ENCODE measurements at regions not wholly inside any gene's neighbourhood (a gene's known extent, or its start where the extent isn't known, plus 50 kb on each side); places are given as distances from the start of the nearest gene placed in this dataset.

GRCh38 chr6:122248001-122248669 lies 151.3 kb upstream of the HSF2 start:
- ChIA-PET CTCF (ENCODE audit: partially characterized antibody) (no interaction called here), POLR2A (ENCODE audit: partially characterized antibody) (no interaction called here)
- H3K27ac Mint-ChIP-seq, result no peak overlapping the region
- H3K4me1 ChIP-seq (ENCODE audit: insufficient read depth, low read length), result no peaks in the 10 kb centered on the region
- H3K9me3 Mint-ChIP-seq, result peaks cover 0 to 20% (median 6%) of the 10 kb centered on the region in 8 donors
- no peak overlapping the region for H3K27ac ChIP-seq (ENCODE audit: low read depth, low read length)
- DNase-seq, result peak in 1 of 5 donors; percentile 11
- H3K4me3 Mint-ChIP-seq, result no peak overlapping the region
- H3K36me3 ChIP-seq (ENCODE audit: insufficient read depth, low read length), result no peaks in the 10 kb centered on the region
- H3K36me3 Mint-ChIP-seq, result no peaks in the 10 kb centered on the region
- intact Hi-C loops (cut with micrococcal nuclease), result no loop called here
- no peaks in the 10 kb centered on the region for H3K27me3 ChIP-seq (ENCODE audit: insufficient read depth, low read length)
- H3K4me1 Mint-ChIP-seq, result no peaks in the 10 kb centered on the region
- no peaks in the 10 kb centered on the region for H3K27me3 Mint-ChIP-seq
- H3K4me3 ChIP-seq (ENCODE audit: low read length in 2 of 2), result no peak overlapping the region
- H3K9me3 ChIP-seq (ENCODE audit: control insufficient read depth in 1 of 2, low read length in 2 of 2), result no peaks in the 10 kb centered on the region

DNA sequence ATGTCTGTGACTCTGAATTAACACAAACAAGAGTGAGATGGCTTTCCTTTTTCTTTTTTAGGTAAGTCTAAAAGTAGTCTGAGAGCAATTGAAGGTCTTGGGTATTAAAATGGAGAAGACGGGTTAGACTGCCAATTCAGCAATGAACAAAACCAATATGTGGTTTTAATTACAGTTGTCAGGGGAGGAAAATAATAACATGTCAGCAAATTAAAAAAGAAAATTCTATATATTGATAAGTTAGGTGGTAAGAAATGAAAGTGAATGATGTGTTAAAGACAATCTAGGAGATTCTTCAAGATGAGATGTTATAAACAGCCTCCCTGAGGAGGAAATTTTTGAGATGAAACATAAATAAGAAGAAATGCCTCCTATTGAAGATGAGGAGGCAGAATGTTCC lies 150.6 kb upstream of the HSF2 start:
- Mint-ChIP-seq H3K9me3 (peaks cover 0 to 13% (median 1%) of the 10 kb centered on the region in 8 donors), H3K4me1 (no peaks in the 10 kb centered on the region), H3K27ac (no peak overlapping the region), H3K27me3 (no peaks in the 10 kb centered on the region), H3K4me3 (no peak overlapping the region), H3K36me3 (no peaks in the 10 kb centered on the region)
- Histone ChIP-seq H3K4me1 (ENCODE audit: insufficient read depth, low read length) (no peaks in the 10 kb centered on the region), H3K27me3 (ENCODE audit: insufficient read depth, low read length) (no peaks in the 10 kb centered on the region), H3K27ac (ENCODE audit: low read depth, low read length) (no peak overlapping the region), H3K36me3 (ENCODE audit: insufficient read depth, low read length) (no peaks in the 10 kb centered on the region), H3K4me3 (ENCODE audit: low read length in 2 of 2) (no peak overlapping the region), H3K9me3 (ENCODE audit: control insufficient read depth in 1 of 2, low read length in 2 of 2) (no peaks in the 10 kb centered on the region)
- DNase-seq, result no peak
- CTCF ChIA-PET (ENCODE audit: partially characterized antibody), result no interaction called here
- intact Hi-C loops (cut with micrococcal nuclease), result no loop called here
- POLR2A ChIA-PET (ENCODE audit: partially characterized antibody), result no interaction called here

DNA sequence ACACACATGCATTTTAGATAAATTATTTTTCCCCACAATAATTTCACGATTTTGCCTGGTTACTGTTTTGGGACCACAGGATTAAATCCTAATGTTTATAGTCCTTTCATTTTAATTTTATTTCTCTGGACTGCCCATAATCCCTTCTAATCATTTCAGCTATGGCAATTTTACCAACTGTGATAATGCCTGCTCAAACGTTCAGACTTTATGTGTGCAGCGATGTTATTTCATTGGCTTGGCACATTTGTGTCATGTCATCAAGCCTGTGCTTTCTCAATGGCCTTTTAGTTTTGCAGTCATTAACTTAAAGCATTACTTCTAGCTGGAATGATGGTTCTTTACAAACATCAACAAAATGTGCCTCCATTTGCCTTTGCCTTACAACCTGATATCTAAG lies 140.6 kb upstream of the HSF2 start:
- Histone ChIP-seq H3K4me3 (ENCODE audit: low read length in 2 of 2) (no peak overlapping the region), H3K27me3 (ENCODE audit: insufficient read depth, low read length) (no peaks in the 10 kb centered on the region), H3K36me3 (ENCODE audit: insufficient read depth, low read length) (no peaks in the 10 kb centered on the region), H3K4me1 (ENCODE audit: insufficient read depth, low read length) (no peaks in the 10 kb centered on the region), H3K27ac (ENCODE audit: low read depth, low read length) (no peak overlapping the region), H3K9me3 (ENCODE audit: control insufficient read depth in 1 of 2, low read length in 2 of 2) (no peaks in the 10 kb centered on the region)
- Mint-ChIP-seq H3K27ac (no peak overlapping the region), H3K4me3 (no peak overlapping the region), H3K36me3 (no peaks in the 10 kb centered on the region), H3K9me3 (no peaks in the 10 kb centered on the region), H3K27me3 (peaks cover 0 to 2% of the 10 kb centered on the region in 2 donors), H3K4me1 (no peaks in the 10 kb centered on the region)
- DNase-seq, result no peak
- ChIA-PET POLR2A (ENCODE audit: partially characterized antibody) (no interaction called here), CTCF (ENCODE audit: partially characterized antibody) (no interaction called here)
- intact Hi-C loops (cut with micrococcal nuclease), result no loop called here

GRCh38 chr6:122264557-122264956 lies 134.9 kb upstream of the HSF2 start:
- Histone ChIP-seq H3K4me3 (ENCODE audit: low read length in 2 of 2) (no peak overlapping the region), H3K27ac (ENCODE audit: low read depth, low read length) (no peak overlapping the region), H3K9me3 (ENCODE audit: control insufficient read depth in 1 of 2, low read length in 2 of 2) (no peaks in the 10 kb centered on the region), H3K36me3 (ENCODE audit: insufficient read depth, low read length) (no peaks in the 10 kb centered on the region), H3K27me3 (ENCODE audit: insufficient read depth, low read length) (no peaks in the 10 kb centered on the region), H3K4me1 (ENCODE audit: insufficient read depth, low read length) (no peaks in the 10 kb centered on the region)
- intact Hi-C loops (cut with micrococcal nuclease), result no loop called here
- Mint-ChIP-seq H3K27ac (no peak overlapping the region), H3K9me3 (peaks cover 0 to 9% (median 3%) of the 10 kb centered on the region in 8 donors), H3K4me1 (no peaks in the 10 kb centered on the region), H3K27me3 (peaks cover 0 to 2% of the 10 kb centered on the region in 2 donors), H3K4me3 (no peak overlapping the region), H3K36me3 (no peaks in the 10 kb centered on the region)
- DNase-seq, result no peak
- ChIA-PET CTCF (ENCODE audit: partially characterized antibody) (no interaction called here), POLR2A (ENCODE audit: partially characterized antibody) (no interaction called here)

DNA sequence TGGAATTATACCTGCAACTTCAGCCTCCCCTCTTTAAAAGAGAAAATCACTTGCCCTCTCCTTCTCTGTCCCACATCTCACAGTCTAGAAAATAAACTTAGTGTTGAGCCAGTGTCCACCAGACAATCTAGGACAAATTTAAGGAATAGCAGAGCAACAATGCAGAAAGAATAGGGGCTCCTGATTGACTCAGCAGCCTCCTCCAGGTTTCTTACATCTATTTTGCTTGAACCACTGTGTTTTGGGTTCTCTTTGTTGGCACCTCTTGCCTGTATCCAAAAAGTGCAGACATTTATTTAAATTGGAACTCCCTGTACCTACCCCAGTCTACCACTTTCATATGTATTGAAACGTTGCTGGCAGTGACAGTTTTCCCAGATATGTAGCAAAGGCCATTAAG lies 133.7 kb upstream of the HSF2 start:
- H3K4me3 ChIP-seq (ENCODE audit: low read length in 2 of 2), result no peak overlapping the region
- intact Hi-C loops (cut with micrococcal nuclease), result no loop called here
- no peak for DNase-seq
- no peaks in the 10 kb centered on the region for H3K4me1 ChIP-seq (ENCODE audit: insufficient read depth, low read length)
- CTCF ChIA-PET (ENCODE audit: partially characterized antibody), result no interaction called here
- Mint-ChIP-seq H3K4me3 (no peak overlapping the region), H3K36me3 (no peaks in the 10 kb centered on the region), H3K4me1 (no peaks in the 10 kb centered on the region), H3K27me3 (no peaks in the 10 kb centered on the region), H3K9me3 (peaks cover 0 to 9% (median 3%) of the 10 kb centered on the region in 8 donors), H3K27ac (no peak overlapping the region)
- no peaks in the 10 kb centered on the region for H3K27me3 ChIP-seq (ENCODE audit: insufficient read depth, low read length)
- H3K36me3 ChIP-seq (ENCODE audit: insufficient read depth, low read length), result no peaks in the 10 kb centered on the region
- no peak overlapping the region for H3K27ac ChIP-seq (ENCODE audit: low read depth, low read length)
- H3K9me3 ChIP-seq (ENCODE audit: control insufficient read depth in 1 of 2, low read length in 2 of 2), result no peaks in the 10 kb centered on the region
- POLR2A ChIA-PET (ENCODE audit: partially characterized antibody), result no interaction called here

DNA sequence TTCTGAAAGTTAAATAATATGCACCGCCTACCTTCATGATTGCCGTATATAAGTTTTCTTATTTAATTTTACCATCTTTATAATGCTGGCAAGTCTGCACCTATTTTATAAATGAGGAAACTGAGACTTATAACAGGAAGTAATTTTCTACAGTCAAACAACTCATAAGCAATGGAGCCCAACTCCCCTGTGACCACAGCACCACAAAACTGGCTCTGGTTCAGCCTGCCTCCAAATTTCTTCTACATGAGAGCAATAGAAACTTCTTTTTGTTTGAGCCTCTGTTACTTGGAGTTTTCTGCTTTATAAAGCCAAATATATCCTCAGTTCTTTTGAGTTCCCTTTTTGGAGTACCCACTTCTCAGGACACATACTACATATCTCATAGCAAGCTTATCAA lies 131.1 kb upstream of the HSF2 start:
- Histone ChIP-seq H3K27ac (ENCODE audit: low read depth, low read length) (no peak overlapping the region), H3K36me3 (ENCODE audit: insufficient read depth, low read length) (no peaks in the 10 kb centered on the region), H3K4me3 (ENCODE audit: low read length in 2 of 2) (no peak overlapping the region), H3K9me3 (ENCODE audit: control insufficient read depth in 1 of 2, low read length in 2 of 2) (no peaks in the 10 kb centered on the region), H3K27me3 (ENCODE audit: insufficient read depth, low read length) (no peaks in the 10 kb centered on the region), H3K4me1 (ENCODE audit: insufficient read depth, low read length) (no peaks in the 10 kb centered on the region)
- no peaks in the 10 kb centered on the region for H3K36me3 Mint-ChIP-seq
- POLR2A ChIA-PET (ENCODE audit: partially characterized antibody), result no interaction called here
- no peak overlapping the region for H3K27ac Mint-ChIP-seq
- no peak for DNase-seq
- no peak overlapping the region for H3K4me3 Mint-ChIP-seq
- H3K4me1 Mint-ChIP-seq, result no peaks in the 10 kb centered on the region
- intact Hi-C loops (cut with micrococcal nuclease), result no loop called here
- H3K9me3 Mint-ChIP-seq, result peaks cover 0 to 10% (median 3%) of the 10 kb centered on the region in 8 donors
- H3K27me3 Mint-ChIP-seq, result no peaks in the 10 kb centered on the region
- CTCF ChIA-PET (ENCODE audit: partially characterized antibody), result no interaction called here

DNA sequence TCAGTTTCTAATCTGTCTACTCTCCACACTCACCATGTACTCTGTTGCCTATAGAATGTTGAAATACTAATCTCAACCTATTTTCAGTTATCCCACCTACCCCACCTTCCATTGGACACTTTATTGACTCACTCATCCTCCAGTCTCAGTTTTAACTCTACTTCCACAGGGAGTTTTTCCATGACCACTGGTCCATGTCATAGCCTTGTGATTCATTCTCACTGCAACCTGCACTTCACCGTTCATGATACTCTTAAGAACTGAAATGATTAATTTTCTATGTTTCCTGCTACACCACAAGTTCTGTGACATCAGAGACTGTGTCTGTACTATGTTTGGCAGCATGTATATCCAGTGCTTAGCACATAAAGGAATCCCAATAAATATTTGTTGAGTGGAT lies 122.8 kb upstream of the HSF2 start:
- POLR2A ChIA-PET (ENCODE audit: partially characterized antibody), result no interaction called here
- Mint-ChIP-seq H3K27me3 (peaks cover 0 to 3% of the 10 kb centered on the region in 2 donors), H3K27ac (no peak overlapping the region), H3K4me1 (no peaks in the 10 kb centered on the region), H3K4me3 (no peak overlapping the region), H3K36me3 (no peaks in the 10 kb centered on the region), H3K9me3 (peaks cover 0 to 1% (median 0%) of the 10 kb centered on the region in 8 donors)
- no peak for DNase-seq
- Histone ChIP-seq H3K4me1 (ENCODE audit: insufficient read depth, low read length) (no peaks in the 10 kb centered on the region), H3K27ac (ENCODE audit: low read depth, low read length) (no peak overlapping the region), H3K27me3 (ENCODE audit: insufficient read depth, low read length) (no peaks in the 10 kb centered on the region), H3K4me3 (ENCODE audit: low read length in 2 of 2) (no peak overlapping the region), H3K9me3 (ENCODE audit: control insufficient read depth in 1 of 2, low read length in 2 of 2) (no peaks in the 10 kb centered on the region), H3K36me3 (ENCODE audit: insufficient read depth, low read length) (no peaks in the 10 kb centered on the region)
- intact Hi-C loops (cut with micrococcal nuclease), result no loop called here
- CTCF ChIA-PET (ENCODE audit: partially characterized antibody), result no interaction called here
